Smooth muscle cell (in vitro differentiated cells): ENCODE measurements at regions not wholly inside any gene's neighbourhood (a gene's known extent, or its start where the extent isn't known, plus 50 kb on each side); places are given as distances from the start of the nearest gene placed in this dataset.

Experiments
- DNase-seq: peaks from one replicate; lab custom pipeline; 2025; ENCODE audit not compliant: unreplicated experiment; lab: John Stamatoyannopoulos, UW
- H2AFZ ChIP-seq: fragments of 200-600 bp; sonication (generic); 2 replicates; pipeline ENCODE4 v1.6.0; 2016; ENCODE audit warnings: antibody characterized with exemption, low read depth, mild to moderate bottlenecking
- H3F3A ChIP-seq: fragments of 200-600 bp; sonication (generic); 2 replicates; pipeline ENCODE4 v1.6.0; 2017; ENCODE audit warnings: antibody characterized with exemption, low read depth
- H3K27ac ChIP-seq: fragments of 200-600 bp; sonication (generic); 2 replicates; pipeline ENCODE4 v1.5.1; 2016; ENCODE audit warnings: low read depth, mild to moderate bottlenecking
- H3K27me3 ChIP-seq: fragments of 200-600 bp; sonication (generic); 2 replicates; pipeline ENCODE4 v1.6.1; 2016; ENCODE audit warnings: low read depth, mild to moderate bottlenecking
- H3K36me3 ChIP-seq: fragments of 200-600 bp; sonication (generic); 2 replicates; pipeline ENCODE4 v1.5.1; 2016; ENCODE audit warnings: low read depth
- H3K4me1 ChIP-seq: fragments of 200-600 bp; sonication (generic); 2 replicates; pipeline ENCODE4 v1.5.1; 2016; ENCODE audit warnings: low read depth
- H3K4me2 ChIP-seq: fragments of 200-600 bp; sonication (generic); 2 replicates; pipeline ENCODE4 v1.6.0; 2016; ENCODE audit warnings: mild to moderate bottlenecking
- H3K4me3 ChIP-seq: fragments of 200-600 bp; sonication (generic); 2 replicates; pipeline ENCODE4 v1.5.1; 2016; ENCODE audit warnings: mild to moderate bottlenecking
- H3K79me2 ChIP-seq: fragments of 200-600 bp; sonication (generic); 2 replicates; pipeline ENCODE4 v1.6.0; 2016; ENCODE audit warnings: low read depth, mild to moderate bottlenecking
- H3K9ac ChIP-seq: fragments of 200-600 bp; sonication (generic); 2 replicates; pipeline ENCODE4 v1.6.0; 2016; ENCODE audit warnings: low read depth
- H3K9me3 ChIP-seq: fragments of 200-600 bp; sonication (generic); replicated peaks from 2 replicates; pipeline ENCODE4 v1.5.1; 2016; ENCODE audit warnings: low read depth
- H4K20me1 ChIP-seq: fragments of 200-600 bp; sonication (generic); 2 replicates; pipeline ENCODE4 v1.6.0; 2016; ENCODE audit warnings: low read depth
- WGBS: methylation state at CpG from one replicate; pipeline ENCODE4 v1.1.7; 2016; ENCODE audit warnings: low lambda C conversion rate; 5-methylcytosine and 5-hydroxymethylcytosine counted together
- TF ChIP-seq, protein P1 (sequence below): fragments of 200-600 bp; sonication (generic); IDR thresholded peaks from 2 replicates; pipeline ENCODE4 v1.5.1; 2017; ENCODE audit warnings: borderline replicate concordance, mild to moderate bottlenecking, antibody characterized with exemption; ENCODE audit not compliant: insufficient read depth, poor library complexity, severe bottlenecking

DNA sequence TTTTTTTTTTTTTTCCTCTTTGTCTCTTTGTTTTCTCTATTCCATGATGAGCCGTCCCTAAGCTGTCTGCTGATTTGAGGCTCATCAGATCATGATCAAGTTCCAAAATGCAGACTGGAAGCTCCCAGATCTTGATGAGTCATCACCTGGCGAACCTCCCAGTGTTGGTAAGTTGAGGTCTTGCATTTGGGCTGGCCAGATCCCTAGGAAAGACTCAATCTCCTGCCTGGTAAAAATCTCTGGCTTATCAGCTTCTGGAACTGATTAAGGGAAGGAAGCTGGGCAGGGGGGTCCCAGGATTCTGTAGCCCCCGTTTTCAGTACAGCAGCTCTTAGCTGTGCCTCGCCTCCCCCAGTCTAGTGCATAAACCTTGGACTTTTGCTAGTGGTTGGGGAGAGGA, 69.0 kb downstream of the TSPAN17 start:
- H3K79me2 ChIP-seq: no peaks in the 10 kb centered on the region
- peaks cover 3% of the 10 kb centered on the region for H3K9me3 ChIP-seq
- no peaks in the 10 kb centered on the region for H3F3A ChIP-seq
- H4K20me1 ChIP-seq: no peaks in the 10 kb centered on the region
- no peak overlapping the region for H3K27ac ChIP-seq
- H3K27me3 ChIP-seq: peaks cover 9% of the 10 kb centered on the region
- 55% methylated on average over 4 of the region's 4 CpGs for WGBS
- no peak overlapping the region for H3K4me2 ChIP-seq
- H3K9ac ChIP-seq: no peak overlapping the region
- DNase-seq: no peak
- no peaks in the 10 kb centered on the region for H3K36me3 ChIP-seq
- H2AFZ ChIP-seq: no peak overlapping the region
- TF ChIP-seq, protein P1, sequence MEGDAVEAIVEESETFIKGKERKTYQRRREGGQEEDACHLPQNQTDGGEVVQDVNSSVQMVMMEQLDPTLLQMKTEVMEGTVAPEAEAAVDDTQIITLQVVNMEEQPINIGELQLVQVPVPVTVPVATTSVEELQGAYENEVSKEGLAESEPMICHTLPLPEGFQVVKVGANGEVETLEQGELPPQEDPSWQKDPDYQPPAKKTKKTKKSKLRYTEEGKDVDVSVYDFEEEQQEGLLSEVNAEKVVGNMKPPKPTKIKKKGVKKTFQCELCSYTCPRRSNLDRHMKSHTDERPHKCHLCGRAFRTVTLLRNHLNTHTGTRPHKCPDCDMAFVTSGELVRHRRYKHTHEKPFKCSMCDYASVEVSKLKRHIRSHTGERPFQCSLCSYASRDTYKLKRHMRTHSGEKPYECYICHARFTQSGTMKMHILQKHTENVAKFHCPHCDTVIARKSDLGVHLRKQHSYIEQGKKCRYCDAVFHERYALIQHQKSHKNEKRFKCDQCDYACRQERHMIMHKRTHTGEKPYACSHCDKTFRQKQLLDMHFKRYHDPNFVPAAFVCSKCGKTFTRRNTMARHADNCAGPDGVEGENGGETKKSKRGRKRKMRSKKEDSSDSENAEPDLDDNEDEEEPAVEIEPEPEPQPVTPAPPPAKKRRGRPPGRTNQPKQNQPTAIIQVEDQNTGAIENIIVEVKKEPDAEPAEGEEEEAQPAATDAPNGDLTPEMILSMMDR: no peak
- H3K4me3 ChIP-seq: no peak overlapping the region
- no peaks in the 10 kb centered on the region for H3K4me1 ChIP-seq

DNA sequence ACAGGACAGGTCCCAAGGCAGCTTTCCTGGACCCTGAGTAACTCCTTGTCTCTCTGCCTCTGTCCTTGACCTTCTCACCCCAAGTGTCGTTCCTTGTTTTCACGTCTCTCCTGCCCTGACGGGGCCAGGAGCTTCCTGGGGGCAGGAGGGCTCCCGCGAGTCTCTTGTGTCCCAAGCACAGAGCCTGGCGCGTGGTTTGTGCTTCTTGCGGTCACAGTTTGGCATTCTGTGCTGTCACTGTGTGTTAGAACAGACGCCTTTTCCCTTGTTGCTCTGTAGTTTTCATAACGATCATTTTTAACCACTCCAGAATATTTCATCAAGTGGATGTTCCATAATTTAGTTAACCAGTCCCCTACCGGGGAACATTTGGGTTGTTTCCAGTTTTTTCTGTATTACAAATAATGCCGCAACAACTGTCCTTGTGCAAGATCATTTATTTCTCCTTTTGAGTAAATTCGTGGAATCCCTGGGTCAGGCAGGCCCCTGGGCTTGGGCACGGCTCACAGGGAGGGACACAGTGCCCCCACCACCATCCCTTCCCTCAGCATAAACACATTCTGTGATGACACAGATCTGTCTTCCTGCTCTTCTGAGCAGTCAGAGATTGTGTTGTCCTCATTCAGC, 71.9 kb downstream of the TSPAN17 start:
- DNase-seq: no peak
- H3K9ac ChIP-seq: no peak overlapping the region

DNA sequence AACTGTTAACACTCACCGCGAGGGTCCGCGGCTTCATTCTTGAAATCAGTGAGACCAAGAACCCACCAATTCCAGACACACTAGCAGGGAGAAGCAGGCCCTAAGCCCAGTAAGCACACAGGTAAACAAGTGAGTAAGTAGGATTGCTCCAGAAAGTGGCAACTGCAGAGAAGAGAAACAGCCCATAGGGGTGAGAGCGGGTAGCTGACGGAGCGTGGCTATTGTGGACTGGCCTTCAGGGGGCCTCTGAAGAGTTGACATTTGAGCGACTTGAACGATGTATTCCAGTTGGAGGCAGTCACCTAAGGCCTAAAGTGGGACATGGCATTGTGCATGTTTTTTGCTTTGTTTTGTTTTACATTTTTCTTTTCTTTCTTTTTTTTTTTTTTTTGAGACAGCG, 74.2 kb downstream of the TSPAN17 start:
- H3K9ac ChIP-seq: no peak overlapping the region
- no peak overlapping the region for H2AFZ ChIP-seq
- no peak for DNase-seq
- H4K20me1 ChIP-seq: no peaks in the 10 kb centered on the region
- H3K27ac ChIP-seq: no peak overlapping the region
- TF ChIP-seq, protein P1: no peak
- no peak overlapping the region for H3K4me2 ChIP-seq
- H3F3A ChIP-seq: no peaks in the 10 kb centered on the region
- H3K79me2 ChIP-seq: no peaks in the 10 kb centered on the region
- peaks cover 14% of the 10 kb centered on the region for H3K27me3 ChIP-seq
- 92% methylated on average over 9 of the region's 10 CpGs for WGBS
- H3K4me1 ChIP-seq: peaks cover 10% of the 10 kb centered on the region
- no peaks in the 10 kb centered on the region for H3K9me3 ChIP-seq
- H3K4me3 ChIP-seq: no peak overlapping the region
- no peaks in the 10 kb centered on the region for H3K36me3 ChIP-seq

More for the DNA sequence above, 71.9 kb downstream of the TSPAN17 start:
- H3K9me3 ChIP-seq: peaks cover 3% of the 10 kb centered on the region
- TF ChIP-seq, protein P1: no peak
- no peak overlapping the region for H3K27ac ChIP-seq
- no peaks in the 10 kb centered on the region for H3F3A ChIP-seq
- H3K4me1 ChIP-seq: no peaks in the 10 kb centered on the region
- H3K4me2 ChIP-seq: no peak overlapping the region
- H4K20me1 ChIP-seq: no peaks in the 10 kb centered on the region
- 68% methylated on average over 14 of the region's 14 CpGs for WGBS
- peaks cover 7% of the 10 kb centered on the region for H3K27me3 ChIP-seq
- no peaks in the 10 kb centered on the region for H3K36me3 ChIP-seq
- H3K79me2 ChIP-seq: no peaks in the 10 kb centered on the region
- no peak overlapping the region for H3K4me3 ChIP-seq
- no peak overlapping the region for H2AFZ ChIP-seq

DNA sequence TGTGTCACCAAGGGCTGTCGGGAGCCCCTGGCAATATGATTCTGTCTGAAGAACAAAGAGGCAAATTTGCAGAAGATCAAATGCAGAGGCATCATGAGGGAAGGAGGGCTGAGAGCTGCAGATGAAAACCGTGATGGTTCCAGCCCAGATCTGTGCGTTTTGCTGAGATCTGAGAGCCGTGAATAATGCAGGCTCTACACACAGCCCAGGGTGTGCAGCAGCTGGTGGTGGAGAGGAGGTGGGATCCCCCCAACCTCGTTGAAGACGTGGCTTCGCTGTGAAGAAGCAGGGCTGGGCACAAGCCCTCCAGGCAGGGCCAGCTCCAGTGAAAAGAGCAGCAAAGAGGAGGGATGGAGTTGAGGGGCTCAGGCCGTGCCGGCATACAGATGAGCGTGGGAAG, 75.5 kb downstream of the TSPAN17 start:
- Histone ChIP-seq H3K4me1 (peaks cover 10% of the 10 kb centered on the region), H3K27me3 (peaks cover 14% of the 10 kb centered on the region), H2AFZ (no peak overlapping the region), H3K9me3 (no peaks in the 10 kb centered on the region), H3K79me2 (no peaks in the 10 kb centered on the region), H3K4me2 (no peak overlapping the region), H3K9ac (no peak overlapping the region), H3F3A (no peaks in the 10 kb centered on the region), H3K4me3 (no peak overlapping the region), H3K27ac (no peak overlapping the region), H3K36me3 (no peaks in the 10 kb centered on the region), H4K20me1 (no peaks in the 10 kb centered on the region)
- no peak for DNase-seq
- 78% methylated on average over 10 of the region's 10 CpGs for WGBS
- TF ChIP-seq, protein P1: no peak
